ENCODE measurements at regions not wholly inside any gene's neighbourhood (a gene's known extent, or its start where the extent isn't known, plus 50 kb on each side); places are given as distances from the start of the nearest gene placed in this dataset.

DNA sequence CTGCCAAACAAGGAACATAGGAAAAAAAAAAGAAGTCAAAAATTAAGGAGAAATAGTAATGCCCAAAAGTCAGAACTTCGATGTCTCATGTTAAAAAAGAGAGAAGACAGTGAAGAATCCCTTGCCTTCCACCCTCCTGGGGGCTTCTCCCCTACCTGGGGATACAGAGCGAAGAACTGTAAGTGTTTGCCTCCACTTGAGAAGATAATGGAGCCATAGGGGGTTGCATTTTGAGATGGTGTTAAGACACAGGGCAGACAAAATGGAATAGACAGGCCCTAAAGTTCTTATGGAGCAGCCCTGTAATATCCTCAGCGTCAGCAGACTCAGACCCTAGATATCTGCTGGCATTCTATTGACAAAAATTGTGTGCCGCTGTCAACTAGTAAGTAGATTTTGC, 222.2 kb upstream of the MAP3K7 start:
- DNase-seq: no peak

DNA sequence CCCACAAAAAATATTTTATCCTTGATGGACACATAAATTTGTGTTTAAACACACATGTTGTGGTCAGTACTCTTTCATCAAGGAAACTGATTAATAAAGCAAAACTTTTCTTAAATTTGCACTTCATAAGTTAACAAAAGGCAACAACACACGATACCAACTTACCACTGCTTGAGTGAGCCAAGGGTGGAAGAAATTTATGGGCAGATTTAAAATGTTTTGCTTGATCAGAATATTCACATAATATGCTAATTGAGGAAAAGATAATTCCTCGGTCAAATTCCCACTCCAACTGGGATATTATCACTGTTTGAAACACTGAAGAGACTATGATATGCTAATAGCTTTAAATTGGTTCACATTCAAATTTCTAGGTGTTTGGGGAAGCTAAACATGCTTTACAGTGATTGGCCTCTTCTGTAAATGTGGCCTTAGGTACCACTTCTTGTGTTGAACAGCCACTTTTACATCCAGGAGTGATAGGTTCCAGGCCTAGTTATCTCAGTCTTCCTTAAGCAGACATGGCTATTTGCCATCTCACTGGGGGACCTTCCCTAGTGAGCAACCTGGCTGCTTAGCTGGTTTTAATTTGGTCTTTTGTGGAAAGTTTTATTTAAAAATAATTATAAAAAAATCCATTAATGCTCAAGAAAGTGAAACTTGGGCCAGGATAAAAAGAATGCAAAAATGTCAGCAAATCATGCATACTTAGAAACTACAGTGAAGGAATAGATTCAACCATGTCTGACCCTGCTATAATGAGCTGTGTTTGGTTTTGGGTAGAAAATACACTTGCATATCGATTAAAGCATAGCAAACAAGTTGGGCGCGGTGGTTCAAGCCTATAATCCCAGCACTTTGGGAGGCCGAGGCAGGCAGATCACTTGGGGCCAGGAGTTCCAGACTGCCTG, 221.2 kb upstream of the MAP3K7 start:
- DNase-seq: no peak

DNA sequence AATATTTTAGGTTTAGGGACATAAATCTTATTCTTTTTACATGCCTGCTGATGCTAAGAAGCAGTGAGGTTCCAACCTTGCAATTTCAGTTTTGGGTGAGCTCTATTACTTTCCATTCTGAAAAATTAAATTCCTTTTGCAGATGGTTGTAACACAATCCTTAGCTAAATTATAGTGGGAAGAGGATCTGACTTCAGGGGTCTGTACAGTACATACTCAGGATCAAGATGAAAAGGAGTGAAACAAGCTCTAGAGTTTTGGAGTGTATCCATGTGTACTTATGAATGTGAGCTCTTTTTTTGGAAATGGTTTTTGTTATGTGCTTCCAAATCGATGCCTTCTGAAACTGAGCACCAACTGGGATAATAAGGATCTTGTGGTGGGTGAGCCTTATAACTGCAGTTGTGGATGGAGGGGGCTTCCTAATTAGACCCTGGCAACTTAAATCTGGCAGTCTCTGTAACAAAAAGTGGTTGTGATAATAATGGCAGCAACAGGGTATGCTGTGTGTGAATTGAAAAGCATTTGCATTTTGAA, 218.8 kb upstream of the MAP3K7 start:
- DNase-seq: no peak

DNA sequence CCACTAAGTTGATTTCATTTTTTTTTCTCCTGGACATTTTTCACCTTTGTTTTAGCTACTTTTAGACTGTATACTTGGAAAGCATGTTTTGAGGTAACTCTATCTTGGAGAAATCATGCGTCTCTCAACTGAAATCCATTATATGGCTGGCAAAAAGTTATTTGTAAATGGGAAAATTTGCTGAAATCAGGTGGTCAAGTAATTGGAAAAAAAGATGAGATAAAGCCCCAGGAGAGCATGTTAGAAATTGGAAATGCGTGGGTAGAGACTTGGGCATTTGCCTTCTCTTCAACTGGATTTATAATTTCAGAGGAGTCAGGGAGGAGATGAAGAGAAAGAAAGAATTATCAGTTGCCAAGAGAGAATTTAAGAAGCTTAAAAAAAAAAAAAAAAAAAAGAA, 217.1 kb upstream of the MAP3K7 start:
- no peak for DNase-seq

DNA sequence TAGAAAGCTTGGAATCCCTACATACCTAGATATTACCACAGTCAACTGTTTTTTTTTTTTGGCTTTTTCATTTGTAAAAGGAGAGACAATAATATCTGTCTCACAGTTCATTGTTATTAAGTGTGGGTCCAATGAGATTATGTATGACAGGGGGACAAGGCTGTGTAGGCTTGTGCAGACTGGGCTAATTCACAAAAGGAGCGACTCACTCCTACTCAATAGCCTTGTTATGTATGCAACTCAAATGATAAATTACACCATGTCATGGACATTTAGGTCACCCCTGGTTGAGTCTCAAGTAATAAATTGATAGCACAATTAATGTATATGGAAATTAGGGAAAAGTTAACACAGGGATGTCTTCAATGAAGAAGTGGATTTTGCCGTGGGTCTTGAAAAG, 208.2 kb upstream of the MAP3K7 start:
- no peak for DNase-seq

DNA sequence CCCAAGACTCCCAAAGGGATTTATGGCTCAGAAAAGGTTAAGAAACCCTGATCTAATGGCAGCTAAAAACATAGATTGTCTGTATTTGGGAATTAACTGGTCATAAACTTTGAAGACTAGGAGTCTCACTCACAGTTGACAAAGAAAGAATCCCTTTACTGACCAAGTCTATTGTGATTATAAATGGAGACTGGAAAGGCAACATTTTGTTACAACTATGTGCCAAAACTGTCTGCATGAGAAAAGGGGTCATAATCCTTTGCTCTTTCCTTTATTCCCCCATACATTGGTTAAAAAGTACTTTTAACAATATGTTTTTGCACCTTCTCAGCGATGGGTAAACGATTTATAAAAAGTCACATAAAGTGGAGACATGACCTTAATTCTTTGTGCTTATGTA, 206.9 kb upstream of the MAP3K7 start:
- no peak for DNase-seq

DNA sequence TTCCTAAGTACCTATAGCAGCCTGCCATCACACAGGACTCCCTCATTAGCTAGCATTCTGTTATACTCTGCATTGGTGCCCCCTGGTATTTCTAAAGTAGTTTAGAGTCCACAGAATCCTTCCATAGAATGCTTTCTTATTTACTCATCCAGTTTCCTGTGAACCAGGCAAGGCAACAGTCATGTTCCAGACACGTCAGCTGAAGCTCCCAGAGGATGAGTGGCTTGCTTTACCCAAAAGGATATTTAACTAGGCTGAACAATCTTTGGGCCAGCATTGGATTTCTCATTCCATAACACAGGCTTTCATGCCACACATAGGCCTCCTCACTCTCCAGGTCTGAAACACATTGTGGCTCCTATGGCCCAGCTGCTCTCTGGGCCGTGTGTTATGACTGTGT, 203.8 kb upstream of the MAP3K7 start:
- DNase-seq: no peak

DNA sequence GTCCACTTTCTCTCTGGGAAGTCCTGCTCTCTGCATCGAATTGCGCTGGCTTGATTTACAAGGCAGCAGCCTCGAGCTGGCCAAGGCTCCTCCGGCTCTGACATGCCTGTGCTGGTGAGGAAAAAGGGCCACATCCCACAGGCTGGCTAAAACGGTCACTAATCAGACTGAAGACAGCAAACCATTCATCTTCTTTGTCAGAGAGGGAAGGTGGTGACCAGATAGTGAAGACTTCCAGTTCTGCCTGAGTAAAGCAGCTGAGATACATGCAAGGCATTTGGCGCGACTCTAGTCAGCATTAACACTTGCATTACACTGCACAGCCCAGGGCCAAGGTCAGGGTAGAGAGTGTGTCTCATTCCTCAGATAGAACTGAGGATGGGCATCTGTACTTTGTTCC, 203.2 kb upstream of the MAP3K7 start:
- no peak for DNase-seq

DNA sequence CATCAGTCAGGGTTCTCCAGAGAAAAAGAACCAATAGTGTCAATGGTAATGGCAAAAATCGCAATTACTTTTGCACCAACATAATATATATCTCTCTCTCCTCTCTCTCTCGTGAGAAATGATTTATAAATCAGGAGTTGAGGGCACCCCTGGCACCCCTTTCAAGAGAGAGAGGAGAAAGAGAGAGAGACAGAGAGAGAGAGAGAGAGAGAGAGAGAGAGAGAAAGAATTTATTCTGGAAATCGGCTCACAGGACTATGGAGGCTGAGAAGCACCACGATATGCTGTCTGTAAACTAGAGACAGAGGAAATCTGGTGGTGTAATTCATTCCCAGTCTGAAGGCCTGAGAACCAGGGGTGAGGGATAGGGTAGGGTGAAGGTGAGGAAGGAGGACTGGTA, 201.9 kb upstream of the MAP3K7 start:
- DNase-seq: no peak

DNA sequence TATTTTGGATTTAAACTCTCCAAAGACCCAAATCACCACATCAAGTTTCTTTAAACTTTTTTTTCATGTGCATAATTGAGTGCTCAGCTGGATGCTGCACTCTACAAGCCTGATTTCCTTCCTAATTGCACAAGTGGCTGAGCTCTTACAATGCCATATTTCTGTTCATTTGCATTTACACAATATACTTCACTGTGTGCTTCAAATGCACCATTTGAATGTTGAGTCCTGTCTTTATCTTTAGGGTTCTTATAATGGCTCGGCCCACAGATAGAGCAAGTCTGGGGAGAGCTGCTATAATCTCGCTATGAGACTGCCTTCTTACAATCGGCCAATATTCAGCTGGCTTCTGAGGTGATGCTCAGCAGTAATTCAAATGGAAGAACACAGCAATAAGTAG, 200.6 kb upstream of the MAP3K7 start:
- no peak for DNase-seq

DNA sequence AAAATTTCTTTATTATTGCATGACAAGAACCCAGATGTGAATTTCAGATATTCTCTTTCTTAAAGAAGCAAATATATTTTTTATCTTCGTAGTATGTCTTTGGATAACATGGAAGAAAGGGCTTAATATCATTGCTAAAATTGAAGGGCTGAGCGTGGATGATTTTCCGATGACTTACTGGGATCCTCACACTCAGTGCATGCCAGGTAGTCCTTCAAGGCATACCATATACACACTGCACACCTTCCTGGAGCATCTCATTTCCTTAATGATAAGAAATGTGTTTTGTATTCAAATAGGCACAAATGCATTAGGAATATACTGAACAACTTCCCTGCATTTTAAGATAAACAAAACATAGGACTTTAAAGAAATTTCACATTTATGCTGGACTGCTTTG, 193.9 kb upstream of the MAP3K7 start:
- no peak for DNase-seq

DNA sequence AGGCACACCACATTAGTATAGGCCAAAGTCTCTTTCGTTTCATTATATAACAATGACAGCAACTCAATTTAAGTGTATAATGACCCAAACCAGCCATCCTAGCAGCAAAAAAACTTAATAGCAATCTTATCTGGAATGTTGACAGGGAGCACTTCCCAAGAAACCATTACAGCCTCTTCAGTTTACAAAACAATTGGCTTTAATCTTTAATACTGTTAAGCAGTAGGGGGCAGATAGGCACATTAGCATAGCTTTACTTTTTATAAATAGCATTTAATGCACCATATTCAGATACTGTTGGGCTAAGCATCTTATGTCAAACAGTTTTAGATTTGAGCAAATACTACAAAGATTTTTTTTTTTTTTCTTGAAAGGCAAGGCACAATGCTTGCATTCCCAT, 193.3 kb upstream of the MAP3K7 start:
- no peak for DNase-seq

DNA sequence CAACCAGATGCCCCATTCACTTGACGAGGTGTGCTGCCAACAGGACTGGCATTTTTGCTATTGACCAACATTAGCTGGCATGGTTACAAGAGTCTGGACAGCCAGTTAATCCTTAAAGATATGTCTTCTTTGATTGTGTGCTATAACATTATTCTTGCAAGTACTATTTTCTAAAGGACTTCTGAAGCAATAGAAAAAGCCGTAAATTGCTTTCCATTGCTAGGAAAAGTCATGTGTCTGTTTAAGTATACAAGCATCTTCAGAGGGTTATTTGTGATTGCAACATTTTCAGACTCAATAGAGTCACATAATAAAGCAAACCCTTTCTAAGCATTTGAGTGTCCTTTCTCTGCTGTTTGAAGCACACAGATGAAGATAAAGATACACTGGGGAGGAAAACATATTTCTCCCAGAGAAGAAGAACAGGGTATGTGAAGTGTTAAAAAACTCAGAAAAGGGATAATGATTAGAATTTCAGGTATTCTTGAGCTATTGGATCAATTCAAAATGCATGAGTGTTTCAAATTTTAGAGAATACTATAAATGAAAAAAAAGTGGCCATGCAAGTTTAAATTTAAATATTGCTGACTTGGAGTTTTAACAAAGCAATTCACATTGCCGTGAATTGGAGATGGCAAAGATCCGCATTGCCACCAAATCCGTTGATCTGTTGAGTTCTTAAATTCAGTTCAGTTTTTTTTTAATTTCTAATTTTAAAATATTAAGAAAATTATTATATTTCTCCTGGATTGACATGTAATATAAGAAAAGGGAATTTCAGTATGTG, 191.7 kb upstream of the MAP3K7 start:
- DNase-seq: no peak

DNA sequence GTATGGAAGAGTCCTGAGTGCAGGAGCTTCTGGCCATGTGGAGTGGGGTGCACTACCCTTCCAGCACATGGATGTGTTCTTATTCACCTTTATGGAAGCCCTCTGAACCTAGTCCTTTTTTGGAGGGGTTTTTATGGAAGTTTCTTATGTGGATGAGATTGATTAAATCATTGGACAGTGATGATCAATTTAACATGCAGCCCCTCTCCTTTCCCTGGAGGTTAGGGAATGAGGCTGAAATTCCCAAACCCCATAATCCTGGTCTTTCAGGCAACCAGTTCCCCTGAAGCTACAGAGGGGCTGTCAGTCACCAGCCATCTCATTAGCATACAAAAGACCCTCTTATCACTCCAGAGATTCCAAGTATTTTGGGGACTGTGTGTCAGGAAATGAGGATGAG, 183.9 kb upstream of the MAP3K7 start:
- no peak for DNase-seq

DNA sequence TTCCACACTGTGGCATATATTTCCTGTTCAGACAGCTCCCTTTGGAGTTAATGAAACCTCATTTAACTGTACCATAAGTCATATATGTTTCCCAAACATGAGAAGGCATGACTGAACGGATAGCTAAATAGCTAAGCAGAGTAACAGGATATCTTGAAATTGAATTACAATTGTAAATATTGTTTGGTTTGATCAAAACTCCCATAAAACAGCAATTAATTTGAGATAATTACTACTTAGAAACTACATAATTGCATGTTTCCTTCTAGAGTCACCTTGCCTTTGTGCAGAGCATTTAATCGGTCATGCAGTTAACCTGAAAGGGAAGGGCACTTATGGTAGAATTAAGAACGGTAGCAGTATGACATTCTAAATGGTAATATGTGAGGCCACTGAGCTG, 179.0 kb upstream of the MAP3K7 start:
- no peak for DNase-seq

DNA sequence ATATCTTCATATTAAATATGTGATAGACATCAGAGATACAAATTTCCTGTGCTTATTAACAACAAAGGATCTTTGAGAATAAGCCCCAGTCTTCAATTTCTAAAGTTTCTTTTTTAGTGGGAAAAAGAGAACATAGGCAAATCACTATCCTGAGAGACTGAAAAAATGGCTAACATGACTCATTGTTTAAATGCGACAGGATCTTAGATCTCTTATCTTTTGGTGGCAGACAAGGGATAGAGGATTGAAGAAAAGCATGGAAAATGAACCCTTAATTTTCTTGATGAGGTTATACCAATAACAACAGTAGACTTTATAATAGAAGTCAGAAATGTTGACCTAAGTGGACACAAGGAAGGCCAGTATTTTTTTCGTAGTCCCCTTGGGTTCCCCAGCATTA, 178.6 kb upstream of the MAP3K7 start:
- DNase-seq: no peak

DNA sequence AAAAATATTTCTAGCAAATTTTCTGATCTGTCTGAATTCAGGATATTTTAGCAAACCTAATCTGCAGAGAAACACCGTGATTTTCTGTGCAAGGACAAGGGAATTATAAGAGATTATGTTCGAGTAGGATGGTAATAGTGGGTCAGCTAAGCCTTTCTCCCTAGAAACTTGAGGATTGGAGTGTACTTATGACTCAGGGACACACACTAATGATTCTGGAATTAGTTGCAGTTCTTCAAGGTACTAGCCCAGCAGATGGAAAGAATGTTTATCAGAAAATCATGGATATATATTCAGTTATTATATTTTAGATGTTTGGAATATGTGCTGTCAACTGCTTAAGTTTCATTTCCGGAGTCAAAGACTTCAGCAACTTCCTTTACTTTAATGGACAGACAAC, 177.1 kb upstream of the MAP3K7 start:
- peak in 1 of 2 experiments; percentile 21 for DNase-seq

DNA sequence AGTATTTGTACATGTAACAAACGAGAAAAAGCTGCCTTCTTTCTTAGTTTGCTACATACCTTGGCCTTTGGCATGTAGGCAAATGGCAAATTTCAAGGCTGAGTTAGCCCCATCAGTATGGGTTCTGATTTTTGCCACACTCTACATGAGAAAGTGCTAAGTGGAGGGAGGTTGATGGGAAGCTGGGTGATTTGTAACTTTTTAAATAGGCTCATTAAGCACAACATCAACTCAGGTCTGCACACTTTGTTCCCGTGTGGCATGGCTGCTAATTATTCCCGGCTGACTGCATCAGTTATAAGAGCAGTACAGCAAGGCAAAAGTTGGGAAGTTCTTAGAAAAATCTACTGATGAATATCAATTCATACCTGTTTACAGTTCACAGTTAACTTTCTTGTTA, 172.8 kb upstream of the MAP3K7 start:
- DNase-seq: no peak

DNA sequence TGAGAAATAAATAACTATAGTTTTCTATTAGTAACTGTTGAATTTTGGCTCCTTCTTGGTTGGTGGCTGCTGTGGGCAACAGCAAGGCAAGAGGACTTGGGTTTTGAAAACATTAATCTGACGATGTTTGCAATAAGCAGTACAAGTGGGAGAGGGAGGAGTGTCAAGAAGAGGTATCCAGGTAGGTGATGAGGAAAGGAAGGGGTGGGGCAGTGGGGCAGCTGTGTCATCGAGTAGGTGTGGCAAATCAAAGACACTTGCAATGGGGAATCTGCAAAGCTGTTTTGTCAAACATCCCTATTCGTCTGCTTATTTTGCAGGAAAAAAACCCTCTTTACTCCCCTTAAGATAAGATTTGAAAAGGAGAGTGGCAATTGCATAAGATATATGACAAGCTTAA, 171.9 kb upstream of the MAP3K7 start:
- no peak for DNase-seq

DNA sequence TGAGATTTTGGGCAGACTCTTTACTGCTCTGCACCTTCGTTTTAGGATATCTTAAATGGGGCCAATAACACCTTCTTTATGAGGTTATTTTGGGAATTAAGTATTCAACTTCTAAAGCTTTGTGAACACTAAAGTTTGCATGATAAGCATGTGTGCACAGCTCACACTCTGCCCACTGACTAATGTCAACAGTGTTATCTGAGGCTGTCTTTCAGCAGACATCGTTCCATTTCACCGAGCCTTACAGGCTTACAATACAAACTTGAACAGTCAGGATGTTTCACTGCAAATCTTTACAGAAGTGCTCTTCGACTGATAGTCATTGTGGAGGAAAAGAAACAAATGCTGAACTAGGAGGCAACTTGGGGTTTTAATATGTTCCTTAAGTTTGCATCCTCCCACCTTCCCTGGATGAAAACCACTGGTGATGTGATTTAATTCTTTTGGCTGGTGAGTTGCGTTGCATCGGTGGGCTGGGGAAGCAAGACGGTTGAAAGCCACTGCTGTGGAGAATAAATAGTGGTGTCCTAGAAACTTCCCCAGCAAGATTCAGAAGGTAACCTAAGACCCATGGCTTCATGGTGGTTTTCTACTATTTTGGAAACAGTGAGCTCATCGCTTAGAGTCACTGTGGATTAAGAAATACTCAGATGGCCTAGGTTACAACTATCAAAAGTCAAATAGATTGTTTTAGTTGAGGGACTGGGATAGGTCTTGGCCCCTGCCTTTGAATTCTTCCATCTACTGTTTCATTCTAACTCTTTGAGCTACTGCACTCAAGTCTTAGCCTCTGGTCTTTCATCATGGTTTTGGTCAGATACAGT, 167.2 kb upstream of the MAP3K7 start:
- DNase-seq: no peak

DNA sequence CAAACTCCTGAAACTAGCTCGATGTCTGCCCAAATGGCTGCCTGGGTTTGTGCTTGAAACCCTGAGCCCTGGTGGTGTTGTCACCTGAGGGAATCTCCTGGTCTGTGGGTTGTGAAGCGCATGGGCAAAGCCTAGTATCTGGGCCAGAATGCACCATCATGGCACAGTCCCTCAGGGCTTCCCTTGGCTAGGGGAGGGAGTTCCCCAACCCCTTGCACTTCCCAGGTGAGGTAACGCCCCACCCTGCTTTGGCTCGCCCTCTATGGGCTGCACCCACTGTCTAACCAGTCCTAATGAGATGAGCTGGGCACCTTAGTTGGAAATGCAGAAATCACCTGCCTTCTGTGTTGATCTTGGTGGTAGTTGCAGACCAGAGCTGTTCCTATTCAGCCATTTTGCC, 152.9 kb upstream of the MAP3K7 start:
- no peak for DNase-seq

DNA sequence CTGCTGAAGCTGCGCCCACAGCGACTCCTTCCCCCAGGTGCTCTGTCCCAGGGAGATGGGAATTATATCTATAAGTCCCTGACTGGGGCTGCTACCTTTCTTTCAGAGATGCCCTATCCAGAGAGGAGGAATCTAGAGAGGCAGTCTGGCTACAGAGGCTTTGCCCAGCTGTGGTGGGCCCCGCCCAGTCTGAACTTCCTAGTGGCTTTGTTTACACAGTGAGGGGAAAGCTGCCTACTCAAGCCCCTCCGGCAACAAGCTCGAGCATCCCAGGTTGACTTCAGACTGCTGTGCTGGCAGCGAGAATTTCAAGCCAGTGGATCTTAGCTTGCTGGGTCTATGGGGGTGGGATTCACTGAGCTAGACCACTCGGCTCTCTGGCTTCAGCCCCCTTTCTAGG, 152.5 kb upstream of the MAP3K7 start:
- DNase-seq: no peak

DNA sequence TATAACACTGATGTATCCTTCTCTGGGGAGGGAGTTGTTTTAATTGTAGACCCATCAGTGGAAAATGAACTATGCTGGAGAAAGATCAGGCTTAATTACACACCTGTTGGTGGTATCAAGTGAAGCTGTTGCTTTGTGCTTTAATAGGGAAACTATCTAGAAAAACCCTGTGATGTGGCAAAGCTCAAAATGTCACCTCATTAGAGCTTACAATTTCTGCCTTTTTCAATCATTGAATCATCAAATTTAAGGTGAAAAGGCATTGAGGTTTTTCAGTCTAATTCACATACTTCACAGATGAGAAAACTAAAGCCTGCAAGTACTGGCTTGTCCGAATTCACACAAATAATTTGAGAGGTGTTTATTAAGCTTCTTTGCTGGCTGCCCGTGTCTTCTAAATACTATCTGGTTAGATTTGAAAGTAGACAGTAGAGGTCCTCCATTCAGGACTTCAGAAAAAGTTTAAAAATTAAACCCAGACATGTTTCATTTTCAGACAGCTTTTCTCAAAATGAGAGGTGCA, 143.3 kb upstream of the MAP3K7 start:
- no peak for DNase-seq
